SK-N-SH (cell line): ENCODE measurements at regions not wholly inside any gene's neighbourhood (a gene's known extent, or its start where the extent isn't known, plus 50 kb on each side); places are given as distances from the start of the nearest gene placed in this dataset.

Experiments
- CTCF ChIA-PET: fragments of 300-600, 350-600 bp; formaldehyde crosslinking; extraction: SDS; loops from one replicate; lab custom pipeline; 2021; lab: Yijun Ruan, JAX
- POLR2A ChIA-PET: fragments of 350-600 bp; sonication (Branson Sonifier 250); formaldehyde crosslinking; extraction: SDS; loops from one replicate; lab custom pipeline; 2020; ENCODE audit warnings: antibody characterized with exemption, inconsistent platforms; lab: Yijun Ruan, JAX
- DNase-seq: peaks from one replicate; pipeline ENCODE4 v3.0.0; 2012
- H2AFZ ChIP-seq: fragments of 200-600 bp; sonication (generic); 2 replicates; pipeline ENCODE4 v1.8.1; 2016; ENCODE audit warnings: antibody characterized with exemption, mild to moderate bottlenecking, low read depth
- H3F3A ChIP-seq: fragments of 200-600 bp; sonication (generic); replicated peaks from 2 replicates; pipeline ENCODE3; 2016; ENCODE audit warnings: antibody characterized with exemption, mild to moderate bottlenecking; ENCODE audit not compliant: insufficient read depth
- H3K27ac ChIP-seq, 2 experiments: fragments of 200-500 bp in 1 of 2; fragments of 200-600 bp in 1 of 2; sonication (Bioruptor generic) in 1 of 2; sonication (generic), shearing (Covaris generic) in 1 of 2; 2 replicates each; pipeline versions ENCODE4 v1.5.1 to v1.6.1; 2014 to 2016; ENCODE audit warnings: low read depth in 2 of 2, inconsistent platforms in 1 of 2, low read length in 1 of 2, mild to moderate bottlenecking in 1 of 2, mixed read lengths in 1 of 2
- H3K27me3 ChIP-seq: fragments of 200-600 bp; sonication (generic), shearing (Covaris generic); 2 replicates; pipeline ENCODE4 v1.6.1; 2016; ENCODE audit warnings: mixed run types; ENCODE audit not compliant: insufficient read depth
- H3K36me3 ChIP-seq, 2 experiments: fragments of 200-500 bp in 1 of 2; fragments of 200-600 bp in 1 of 2; sonication (Bioruptor generic) in 1 of 2; sonication (generic) in 1 of 2; replicated peaks in 1 of 2; 2 replicates each; pipeline versions ENCODE3 to v1.5.1; 2014 to 2016; ENCODE audit warnings: low read length in 1 of 2, mild to moderate bottlenecking in 1 of 2; ENCODE audit not compliant: insufficient read depth in 2 of 2, control insufficient read depth in 1 of 2
- H3K4me1 ChIP-seq, 2 experiments: fragments of 200-500 bp in 1 of 2; fragments of 200-600 bp in 1 of 2; sonication (Bioruptor generic) in 1 of 2; sonication (generic), shearing (Covaris generic) in 1 of 2; 2 replicates each; pipeline versions ENCODE4 v1.5.1 to v1.6.1; 2014 to 2016; ENCODE audit warnings: low read depth in 1 of 2, low read length in 1 of 2, mixed run types in 1 of 2; ENCODE audit not compliant: insufficient read depth in 2 of 2, control insufficient read depth in 1 of 2
- H3K4me2 ChIP-seq: fragments of 200-600 bp; sonication (generic), shearing (Covaris generic); 2 replicates; pipeline ENCODE4 v1.6.1; 2017; ENCODE audit warnings: mixed run types
- H3K4me3 ChIP-seq, 2 experiments: fragments of 200-500 bp in 1 of 2; fragments of 200-600 bp in 1 of 2; sonication (Bioruptor generic) in 1 of 2; sonication (generic), shearing (Covaris generic) in 1 of 2; 2 replicates each; pipeline versions ENCODE4 v1.5.1 to v1.8.1; 2014 to 2016; ENCODE audit warnings: low read depth in 2 of 2, inconsistent platforms in 1 of 2, low read length in 1 of 2, mild to moderate bottlenecking in 1 of 2, mixed read lengths in 1 of 2, moderate library complexity in 1 of 2
- H3K79me2 ChIP-seq: fragments of 200-600 bp; sonication (generic); 2 replicates; pipeline ENCODE4 v1.8.1; 2017; ENCODE audit warnings: mild to moderate bottlenecking; ENCODE audit not compliant: insufficient read depth
- H3K9ac ChIP-seq: fragments of 200-600 bp; sonication (generic); 2 replicates; pipeline ENCODE4 v1.6.1; 2017; ENCODE audit warnings: mixed run types
- H3K9me2 ChIP-seq: fragments of 200-600 bp; sonication (generic); 2 replicates; pipeline ENCODE4 v1.6.1; 2017; ENCODE audit warnings: mixed run types
- H3K9me3 ChIP-seq: fragments of 200-600 bp; sonication (generic); 2 replicates; pipeline ENCODE4 v1.6.1; 2017; ENCODE audit warnings: mixed run types, mild to moderate bottlenecking, moderate library complexity
- H4K20me1 ChIP-seq: fragments of 200-600 bp; sonication (generic); 2 replicates; pipeline ENCODE4 v1.6.1; 2017; ENCODE audit warnings: mild to moderate bottlenecking, mixed run types; ENCODE audit not compliant: insufficient read depth
- CHD2 ChIP-seq: fragments of 150-350 bp; IDR thresholded peaks from 2 replicates; pipeline ENCODE4 v1.6.1; 2018; ENCODE audit warnings: low read length; ENCODE audit not compliant: partially characterized antibody
- ELF1 ChIP-seq: IDR thresholded peaks from 2 replicates; pipeline ENCODE4 v1.4.0; 2012
- EZH2phosphoT487 ChIP-seq: fragments of 200-600 bp; sonication (generic); IDR thresholded peaks from 2 replicates; pipeline ENCODE4 v1.6.1; 2017; ENCODE audit warnings: low read depth, mixed run types, mild to moderate bottlenecking, antibody characterized with exemption, moderate library complexity, borderline replicate concordance
- FOXJ3 ChIP-seq: sonication (generic); formaldehyde crosslinking; IDR thresholded peaks from 2 replicates; pipeline ENCODE4 v1.5.1; 2020; ENCODE audit warnings: mild to moderate bottlenecking, missing genetic modification reagents
- GABPA ChIP-seq: IDR thresholded peaks from 2 replicates; pipeline ENCODE4 v1.4.0; 2012; ENCODE audit warnings: low read depth, mild to moderate bottlenecking
- GATA2 ChIP-seq: sonication (generic); formaldehyde crosslinking; IDR thresholded peaks from 2 replicates; pipeline ENCODE4 v1.5.0; 2020; ENCODE audit warnings: mild to moderate bottlenecking, missing genetic modification reagents
- JUND ChIP-seq: IDR thresholded peaks from 2 replicates; pipeline ENCODE4 v1.4.0; 2012
- MEF2A ChIP-seq: IDR thresholded peaks from 2 replicates; pipeline ENCODE4 v1.4.0; 2012; ENCODE audit warnings: low read depth, borderline replicate concordance
- POLR2AphosphoS5 ChIP-seq: IDR thresholded peaks from 2 replicates; pipeline ENCODE4 v1.6.1; 2012; ENCODE audit warnings: low read depth, low read length
- RAD21 ChIP-seq: IDR thresholded peaks from 2 replicates; pipeline ENCODE4 v1.6.1; 2012; ENCODE audit warnings: mild to moderate bottlenecking, low read length
- RCOR1 ChIP-seq: fragments of 150-350 bp; IDR thresholded peaks from 2 replicates; pipeline ENCODE4 v1.6.1; 2017; ENCODE audit warnings: antibody characterized with exemption, low read length
- RXRA ChIP-seq: IDR thresholded peaks from 2 replicates; pipeline ENCODE4 v1.4.0; 2012; ENCODE audit warnings: low read depth, mild to moderate bottlenecking, borderline replicate concordance
- SIN3A ChIP-seq: IDR thresholded peaks from 2 replicates; pipeline ENCODE4 v1.6.1; 2012; ENCODE audit warnings: low read depth, mild to moderate bottlenecking, low read length, moderate library complexity, borderline replicate concordance
- TAF1 ChIP-seq: IDR thresholded peaks from 2 replicates; pipeline ENCODE4 v1.6.1; 2012; ENCODE audit warnings: low read depth, mild to moderate bottlenecking, low read length, moderate library complexity, borderline replicate concordance
- TCF12 ChIP-seq: IDR thresholded peaks from 2 replicates; pipeline ENCODE4 v1.4.0; 2012
- TEAD4 ChIP-seq: IDR thresholded peaks from 2 replicates; pipeline ENCODE4 v1.4.0; 2012; ENCODE audit warnings: mild to moderate bottlenecking, borderline replicate concordance; ENCODE audit not compliant: insufficient read depth
- WGBS: methylation state at CpG from one replicate; pipeline ENCODE4 v1.1.6; 2017; ENCODE audit warnings: low lambda C conversion rate; 5-methylcytosine and 5-hydroxymethylcytosine counted together
- TF ChIP-seq, protein P1 (sequence below): fragments of 150-350 bp; IDR thresholded peaks from 2 replicates; pipeline ENCODE4 v1.6.1; 2016; ENCODE audit warnings: mild to moderate bottlenecking, low read depth, low read length
- TF ChIP-seq, protein P2 (sequence below): IDR thresholded peaks from 2 replicates; pipeline ENCODE4; 2012

GRCh38 chr1:94335447-94335846 is 82.7 kb upstream of the ABCD3 start:
- peaks cover 7% of the 10 kb centered on the region for H3F3A ChIP-seq
- H3K27ac ChIP-seq = no peak overlapping the region
- TF ChIP-seq TAF1 (no peak), MEF2A (no peak), RAD21 (no peak), FOXJ3 (CRISPR knock-in tag) (no peak), JUND (no peak), RXRA (no peak)
- TF ChIP-seq, protein P1, sequence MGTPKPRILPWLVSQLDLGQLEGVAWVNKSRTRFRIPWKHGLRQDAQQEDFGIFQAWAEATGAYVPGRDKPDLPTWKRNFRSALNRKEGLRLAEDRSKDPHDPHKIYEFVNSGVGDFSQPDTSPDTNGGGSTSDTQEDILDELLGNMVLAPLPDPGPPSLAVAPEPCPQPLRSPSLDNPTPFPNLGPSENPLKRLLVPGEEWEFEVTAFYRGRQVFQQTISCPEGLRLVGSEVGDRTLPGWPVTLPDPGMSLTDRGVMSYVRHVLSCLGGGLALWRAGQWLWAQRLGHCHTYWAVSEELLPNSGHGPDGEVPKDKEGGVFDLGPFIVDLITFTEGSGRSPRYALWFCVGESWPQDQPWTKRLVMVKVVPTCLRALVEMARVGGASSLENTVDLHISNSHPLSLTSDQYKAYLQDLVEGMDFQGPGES = no peak
- WGBS = 81% methylated on average over 2 of the region's 2 CpGs
- no peaks in the 10 kb centered on the region for H3K79me2 ChIP-seq
- H3K9ac ChIP-seq = no peak overlapping the region
- peak overlapping the region; percentile 62; the same call in 1 of the 2 replicates for H2AFZ ChIP-seq
- no peaks in the 10 kb centered on the region for H3K36me3 ChIP-seq
- H3K9me2 ChIP-seq = no peaks in the 10 kb centered on the region
- H3K9me3 ChIP-seq = no peaks in the 10 kb centered on the region
- peaks cover 6 to 11% of the 10 kb centered on the region in 2 experiments; a peak in 3 of 4 replicates for H3K4me1 ChIP-seq
- ChIA-PET POLR2A (interaction anchor here (1.6 kb wide), 1 partner anchor 14 kb away, joined by 3 read pairs; no protein-coding TSS in a partner anchor), CTCF (interaction anchor here (0.6 to 11.4 kb wide), 102 partner anchors 9 to 1031 kb away, joined by 3 to 889 read pairs (median 6); partner anchors contain the start of genes ABCA4, ARHGAP29 and DNTTIP2)
- no peak for DNase-seq
- 0 out of 2 replicates have a peak, but pooled peaks cover 4% of the 10 kb centered on the region for H3K27me3 ChIP-seq
- no peak overlapping the region for H3K4me3 ChIP-seq
- no peaks in the 10 kb centered on the region for H4K20me1 ChIP-seq
- no peak overlapping the region for H3K4me2 ChIP-seq

- 96% methylated on average over 2 of the region's 2 CpGs for WGBS
- no peak for DNase-seq
- H3K4me1 ChIP-seq = peaks cover 6 to 11% of the 10 kb centered on the region in 2 experiments; a peak in 3 of 4 replicates
- H3F3A ChIP-seq = peaks cover 7% of the 10 kb centered on the region
- H3K79me2 ChIP-seq = no peaks in the 10 kb centered on the region
- H3K27ac ChIP-seq = no peak overlapping the region
- TF ChIP-seq ELF1 (no peak), GABPA (no peak), RCOR1 (no peak), TAF1 (no peak), JUND (no peak), POLR2AphosphoS5 (no peak), TEAD4 (no peak), SIN3A (no peak), MEF2A (no peak), TCF12 (no peak), EZH2phosphoT487 (no peak), RXRA (no peak), RAD21 (no peak), CHD2 (no peak), GATA2 (no peak)
- TF ChIP-seq, protein P2, sequence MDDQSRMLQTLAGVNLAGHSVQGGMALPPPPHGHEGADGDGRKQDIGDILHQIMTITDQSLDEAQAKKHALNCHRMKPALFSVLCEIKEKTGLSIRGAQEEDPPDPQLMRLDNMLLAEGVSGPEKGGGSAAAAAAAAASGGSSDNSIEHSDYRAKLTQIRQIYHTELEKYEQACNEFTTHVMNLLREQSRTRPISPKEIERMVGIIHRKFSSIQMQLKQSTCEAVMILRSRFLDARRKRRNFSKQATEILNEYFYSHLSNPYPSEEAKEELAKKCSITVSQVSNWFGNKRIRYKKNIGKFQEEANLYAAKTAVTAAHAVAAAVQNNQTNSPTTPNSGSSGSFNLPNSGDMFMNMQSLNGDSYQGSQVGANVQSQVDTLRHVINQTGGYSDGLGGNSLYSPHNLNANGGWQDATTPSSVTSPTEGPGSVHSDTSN = no peak
- TF ChIP-seq, all 33 proteins: peak for 0
- CTCF ChIA-PET = interaction anchor here (0.8 to 11.4 kb wide), 53 partner anchors 8 to 1031 kb away, joined by 3 to 889 read pairs (median 8); partner anchors contain the start of genes ABCA4, ARHGAP29 and DNTTIP2
- Histone ChIP-seq H3K4me2 (no peak overlapping the region), H3K9me3 (no peaks in the 10 kb centered on the region), H3K27me3 (no peaks in the 10 kb centered on the region), H3K36me3 (no peaks in the 10 kb centered on the region), H3K9me2 (no peaks in the 10 kb centered on the region), H3K9ac (no peak overlapping the region), H4K20me1 (no peaks in the 10 kb centered on the region), H3K4me3 (no peak overlapping the region), H2AFZ (no peak overlapping the region)
- POLR2A ChIA-PET = no interaction called here
Observed at GRCh38 chr1:94334764-94335163, 83.4 kb upstream of the ABCD3 start.
